A549 (cell line): ENCODE measurements at regions not wholly inside any gene's neighbourhood (a gene's known extent, or its start where the extent isn't known, plus 50 kb on each side); places are given as distances from the start of the nearest gene placed in this dataset.

Source experiments
- ATAC-seq, 2 experiments: fragments of 200-7000 bp in 1 of 2; fragments of >200 bp in 1 of 2; cut with Nextera tagmentation in 1 of 2; cut with Tn5 transposase in 1 of 2; 3 replicates each; pipeline versions ENCODE4 v1.8.0 to v1.9.1; 2018 to 2020; ENCODE audit warnings: mild to moderate bottlenecking in 1 of 2, moderate library complexity in 1 of 2
- CTCF ChIA-PET: fragments of 300-600 bp; sonication (Branson Sonifier 250); formaldehyde crosslinking; extraction: SDS; loops from one replicate; lab custom pipeline; 2021; ENCODE audit warnings: antibody characterized with exemption, inconsistent platforms; lab: Yijun Ruan, JAX
- POLR2A ChIA-PET: fragments of 350-600 bp; formaldehyde crosslinking; extraction: SDS; loops from one replicate; lab custom pipeline; 2021; ENCODE audit warnings: antibody characterized with exemption, inconsistent platforms; lab: Yijun Ruan, JAX
- DNase-seq, 2 experiments: peaks; one replicate each; pipeline versions ENCODE4 v3.0.0 to v3.0.0-alpha.2; 2011 to 2016; ENCODE audit warnings: low read depth in 1 of 2, low spot score in 1 of 2
- FAIRE-seq: peaks from 2 replicates; lab custom pipeline; 2011; peaks lifted over from hg19 to GRCh38; lab: Jason Lieb, UNC
- H3K27ac ChIP-seq, 2 experiments: fragments of >200 bp; sonication (Bioruptor Twin); formaldehyde crosslinking; 3 replicates each; pipeline ENCODE4 v1.5.1; 2016 to 2017
- H3K4me1 ChIP-seq: fragments of >200 bp; sonication (Bioruptor Twin); formaldehyde crosslinking; 3 replicates; pipeline ENCODE4 v1.6.1; 2016
- H3K4me2 ChIP-seq: fragments of >200 bp; sonication (Bioruptor Twin); formaldehyde crosslinking; 3 replicates; pipeline ENCODE4 v1.6.1; 2016
- H3K4me3 ChIP-seq: fragments of >200 bp; sonication (Bioruptor Twin); formaldehyde crosslinking; 3 replicates; pipeline ENCODE4 v1.5.1; 2016
- H3K9me3 ChIP-seq: fragments of >200 bp; sonication (Bioruptor Twin); formaldehyde crosslinking; 3 replicates; pipeline ENCODE4 v1.6.1; 2016
- BHLHE40 ChIP-seq: IDR thresholded peaks from 2 replicates; pipeline ENCODE4 v1.6.1; 2012; ENCODE audit warnings: low read depth, low read length, inconsistent platforms
- CBX8 ChIP-seq: fragments of 200-600 bp; sonication (generic); IDR thresholded peaks from 2 replicates; pipeline ENCODE4 v1.6.1; 2016
- CHD2 ChIP-seq: fragments of 150-350 bp; IDR thresholded peaks from 2 replicates; pipeline ENCODE4 v1.6.1; 2014; ENCODE audit warnings: low read length; ENCODE audit not compliant: partially characterized antibody
- EHMT2 ChIP-seq: fragments of 200-600 bp; sonication (generic); IDR thresholded peaks from 2 replicates; pipeline ENCODE4 v1.6.1; 2016; ENCODE audit warnings: antibody characterized with exemption, low read depth, mild to moderate bottlenecking, moderate library complexity
- EP300 ChIP-seq, 2 experiments: fragments of >200 bp; sonication (Bioruptor Twin); formaldehyde crosslinking; IDR thresholded peaks; 2 replicates in 1 of 2; 3 replicates in 1 of 2; pipeline ENCODE4 v1.6.1; 2016 to 2017
- FOSB ChIP-seq: fragments of 250-450 bp; sonication (Bioruptor Pico); IDR thresholded peaks from 2 replicates; pipeline ENCODE4 v1.5.0; 2020; ENCODE audit warnings: mild to moderate bottlenecking, moderate library complexity
- FOSL2 ChIP-seq, 2 experiments: fragments of 450-650 bp in 1 of 2; fragments of >200 bp in 1 of 2; sonication (Bioruptor Twin) in 1 of 2; formaldehyde crosslinking; IDR thresholded peaks; 2 replicates each; pipeline versions ENCODE4 v1.5.0 to v1.6.1; 2016 to 2020; ENCODE audit warnings: mild to moderate bottlenecking in 1 of 2, moderate library complexity in 1 of 2
- GATA3 ChIP-seq: IDR thresholded peaks from 2 replicates; pipeline ENCODE4 v1.6.1; 2012; ENCODE audit warnings: borderline replicate concordance
- HDAC2 ChIP-seq: fragments of 200-600 bp; sonication (generic); IDR thresholded peaks from 2 replicates; pipeline ENCODE4 v1.6.1; 2016
- HOXA7 ChIP-seq: fragments of 250-450 bp; sonication (Bioruptor Pico); IDR thresholded peaks from 2 replicates; pipeline ENCODE4 v1.5.0; 2020; ENCODE audit warnings: mild to moderate bottlenecking, moderate library complexity
- HOXB13 ChIP-seq: fragments of 250-450 bp; sonication (Bioruptor Pico); IDR thresholded peaks from 2 replicates; pipeline ENCODE4 v1.5.0; 2020; ENCODE audit warnings: low read depth, mild to moderate bottlenecking, moderate library complexity
- HOXB5 ChIP-seq: fragments of 250-450 bp; sonication (Bioruptor Pico); IDR thresholded peaks from 2 replicates; pipeline ENCODE4 v1.5.0; 2020; ENCODE audit warnings: mild to moderate bottlenecking, moderate library complexity
- JUNB ChIP-seq: fragments of >200 bp; sonication (Bioruptor Twin); formaldehyde crosslinking; IDR thresholded peaks from 2 replicates; pipeline ENCODE4 v1.6.1; 2016
- KDM1A ChIP-seq: fragments of 200-600 bp; sonication (generic); IDR thresholded peaks from 2 replicates; pipeline ENCODE4 v1.6.1; 2016; ENCODE audit warnings: low read depth, mild to moderate bottlenecking
- MAZ ChIP-seq: fragments of 150-350 bp; IDR thresholded peaks from 2 replicates; pipeline ENCODE4 v1.6.1; 2014; ENCODE audit warnings: antibody characterized with exemption, low read depth, low read length, borderline replicate concordance
- NPAS2 ChIP-seq: fragments of 250-450 bp; sonication (Bioruptor Pico); IDR thresholded peaks from 2 replicates; pipeline ENCODE4 v1.8.0; 2022; ENCODE audit warnings: mild to moderate bottlenecking, moderate library complexity, borderline replicate concordance
- POLR2A ChIP-seq: IDR thresholded peaks from 2 replicates; pipeline ENCODE4 v1.6.1; 2012; ENCODE audit warnings: mild to moderate bottlenecking, low read length
- POLR2AphosphoS2 ChIP-seq: conservative IDR thresholded peaks from 2 replicates; pipeline ENCODE4 v1.6.1; 2012; ENCODE audit warnings: low read length, improper control_type of control experiment, inconsistent platforms
- RARB ChIP-seq: fragments of 250-450 bp; sonication (Bioruptor Pico); IDR thresholded peaks from 2 replicates; pipeline ENCODE4 v1.8.0; 2021; ENCODE audit warnings: mild to moderate bottlenecking, moderate library complexity
- RCOR1 ChIP-seq: fragments of 150-350 bp; IDR thresholded peaks from 2 replicates; pipeline ENCODE4 v1.6.1; 2014; ENCODE audit warnings: antibody characterized with exemption, low read length, low read depth
- SREBF2 ChIP-seq: fragments of 450-650 bp; IDR thresholded peaks from 2 replicates; pipeline ENCODE4 v1.6.1; 2014; ENCODE audit warnings: mild to moderate bottlenecking, moderate library complexity
- TFCP2L1 ChIP-seq: fragments of 250-450 bp; sonication (Bioruptor Pico); IDR thresholded peaks from 2 replicates; pipeline ENCODE4 v1.5.0; 2021; ENCODE audit warnings: mild to moderate bottlenecking
- ZC3H11A ChIP-seq: fragments of 450-650 bp; IDR thresholded peaks from 2 replicates; pipeline ENCODE4 v1.6.1; 2014; ENCODE audit warnings: antibody characterized with exemption, mild to moderate bottlenecking
- ZFP36 ChIP-seq: fragments of 450-650 bp; IDR thresholded peaks from 2 replicates; pipeline ENCODE4 v1.6.1; 2014; ENCODE audit warnings: borderline replicate concordance; ENCODE audit not compliant: partially characterized antibody
- WGBS: methylation state at CpG from one replicate; pipeline ENCODE4 v1.1.6; 2017; ENCODE audit errors: missing lambda C conversion rate; 5-methylcytosine and 5-hydroxymethylcytosine counted together
- TF ChIP-seq, protein P1 (sequence below): fragments of 450-650 bp; IDR thresholded peaks from 2 replicates; pipeline ENCODE4 v1.6.1; 2014; ENCODE audit warnings: antibody characterized with exemption
- TF ChIP-seq, protein P2 (sequence below): fragments of 250-450 bp; sonication (Bioruptor Pico); IDR thresholded peaks from 2 replicates; pipeline ENCODE4 v1.5.0; 2021; ENCODE audit warnings: mild to moderate bottlenecking, moderate library complexity, borderline replicate concordance
- TF ChIP-seq, protein P3 (sequence below): IDR thresholded peaks from 2 replicates; pipeline ENCODE4 v1.6.1; 2012
- TF ChIP-seq, protein P4 (sequence below): fragments of 200-600 bp; sonication (generic); IDR thresholded peaks from 2 replicates; pipeline ENCODE4 v1.6.1; 2016; ENCODE audit warnings: antibody characterized with exemption, mild to moderate bottlenecking, moderate library complexity

DNA sequence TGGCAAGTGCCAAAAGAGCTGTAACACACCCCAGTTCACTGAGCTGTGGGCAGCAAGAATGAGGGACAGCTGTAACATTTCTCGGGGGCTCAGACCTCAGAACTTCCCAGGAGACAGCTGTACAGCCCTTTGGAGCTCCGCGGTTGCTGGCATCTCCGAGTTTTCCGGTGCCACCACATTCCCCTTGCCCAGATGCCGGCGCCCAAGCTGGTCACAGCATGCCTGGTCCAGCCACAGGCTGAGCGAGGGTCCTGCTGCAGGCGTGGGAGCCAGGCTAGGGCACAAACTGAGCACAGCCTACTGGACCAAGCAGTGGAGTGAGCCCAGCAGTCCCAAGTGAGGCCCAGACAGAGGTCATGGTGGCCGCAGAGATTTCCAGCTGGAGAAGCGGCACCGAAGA is 797.7 kb upstream of the EDIL3 start:
- POLR2A ChIA-PET = no interaction called here
- no peaks in the 10 kb centered on the region for H3K4me1 ChIP-seq
- H3K4me2 ChIP-seq = no peak overlapping the region
- no peak for DNase-seq
- no peak for ATAC-seq
- no peak overlapping the region for H3K4me3 ChIP-seq
- CTCF ChIA-PET = no interaction called here
- no peak for FAIRE-seq
- no peak for TF ChIP-seq FOSL2 (IDR thresholded peaks at IDR 0.05)
- no peak for TF ChIP-seq FOSL2 (CRISPR knock-in tag; IDR thresholded peaks at IDR 0.05)
- TF ChIP-seq CBX8 = no peak
- no peak for TF ChIP-seq HDAC2
- no peak for TF ChIP-seq JUNB
- TF ChIP-seq FOSB = no peak
- no peak for TF ChIP-seq POLR2A
- no peak for TF ChIP-seq EP300 (IDR thresholded peaks at IDR 0.05)
- no peak for TF ChIP-seq RARB
- TF ChIP-seq ZC3H11A = no peak
- no peak for TF ChIP-seq HOXB5 (CRISPR knock-in tag)
- TF ChIP-seq POLR2AphosphoS2 = no peak
- TF ChIP-seq, protein P1, sequence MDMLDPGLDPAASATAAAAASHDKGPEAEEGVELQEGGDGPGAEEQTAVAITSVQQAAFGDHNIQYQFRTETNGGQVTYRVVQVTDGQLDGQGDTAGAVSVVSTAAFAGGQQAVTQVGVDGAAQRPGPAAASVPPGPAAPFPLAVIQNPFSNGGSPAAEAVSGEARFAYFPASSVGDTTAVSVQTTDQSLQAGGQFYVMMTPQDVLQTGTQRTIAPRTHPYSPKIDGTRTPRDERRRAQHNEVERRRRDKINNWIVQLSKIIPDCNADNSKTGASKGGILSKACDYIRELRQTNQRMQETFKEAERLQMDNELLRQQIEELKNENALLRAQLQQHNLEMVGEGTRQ = no peak
- TF ChIP-seq ZFP36 = no peak
- no peak for TF ChIP-seq KDM1A
- TF ChIP-seq HOXB13 (CRISPR knock-in tag) = no peak
- TF ChIP-seq EHMT2 = no peak
- TF ChIP-seq CHD2 = no peak
- TF ChIP-seq, protein P2, sequence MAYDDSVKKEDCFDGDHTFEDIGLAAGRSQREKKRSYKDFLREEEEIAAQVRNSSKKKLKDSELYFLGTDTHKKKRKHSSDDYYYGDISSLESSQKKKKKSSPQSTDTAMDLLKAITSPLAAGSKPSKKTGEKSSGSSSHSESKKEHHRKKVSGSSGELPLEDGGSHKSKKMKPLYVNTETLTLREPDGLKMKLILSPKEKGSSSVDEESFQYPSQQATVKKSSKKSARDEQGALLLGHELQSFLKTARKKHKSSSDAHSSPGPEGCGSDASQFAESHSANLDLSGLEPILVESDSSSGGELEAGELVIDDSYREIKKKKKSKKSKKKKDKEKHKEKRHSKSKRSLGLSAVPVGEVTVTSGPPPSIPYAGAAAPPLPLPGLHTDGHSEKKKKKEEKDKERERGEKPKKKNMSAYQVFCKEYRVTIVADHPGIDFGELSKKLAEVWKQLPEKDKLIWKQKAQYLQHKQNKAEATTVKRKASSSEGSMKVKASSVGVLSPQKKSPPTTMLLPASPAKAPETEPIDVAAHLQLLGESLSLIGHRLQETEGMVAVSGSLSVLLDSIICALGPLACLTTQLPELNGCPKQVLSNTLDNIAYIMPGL (CRISPR knock-in tag) = no peak
- no peak overlapping the region for H3K27ac ChIP-seq
- no peaks in the 10 kb centered on the region for H3K9me3 ChIP-seq
- 50% methylated on average over 9 of the region's 12 CpGs for WGBS

DNA sequence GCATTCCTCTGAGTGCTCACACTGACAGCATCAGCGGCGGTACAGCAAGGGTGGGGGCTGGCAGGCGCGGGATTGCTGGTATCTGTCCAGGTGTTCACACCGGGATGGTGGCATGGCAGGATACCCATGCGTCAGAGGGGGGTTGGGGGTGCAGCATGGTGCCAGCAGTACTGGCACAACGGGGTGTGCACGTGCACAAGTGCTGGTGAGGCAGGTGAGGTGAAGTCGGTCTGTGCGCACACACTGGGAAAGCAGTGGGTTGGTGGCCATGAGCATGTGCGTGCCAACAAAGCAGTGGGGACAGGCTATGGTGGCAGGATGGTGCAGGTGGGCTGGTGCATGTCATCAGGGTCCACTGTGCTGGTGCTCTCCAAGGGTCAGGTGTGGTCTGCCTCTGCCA is 819.6 kb upstream of the EDIL3 start:
- CTCF ChIA-PET = no interaction called here

DNA sequence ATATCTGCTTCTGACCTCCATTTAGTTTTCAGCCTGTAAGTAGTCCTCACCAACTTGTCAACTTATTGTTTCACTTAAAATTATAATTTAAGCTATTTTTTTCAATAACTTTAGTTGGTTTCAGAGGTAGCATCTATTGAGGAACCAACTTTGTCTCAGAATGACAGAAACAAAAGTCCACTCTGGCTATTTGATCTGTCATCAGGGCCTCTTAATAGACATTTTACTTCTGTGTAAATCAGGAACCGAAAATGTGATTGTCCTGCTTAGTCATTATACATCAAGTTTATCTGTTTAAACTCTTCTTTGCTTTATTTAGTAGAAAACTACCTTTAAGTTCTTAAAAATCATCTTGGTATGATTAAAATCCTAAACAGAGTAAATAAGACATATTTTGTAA is 820.8 kb upstream of the EDIL3 start:
- TF ChIP-seq TFCP2L1 (no peak), BHLHE40 (no peak), NPAS2 (no peak), RCOR1 (no peak), HOXA7 (no peak), MAZ (no peak), GATA3 (no peak), CHD2 (no peak)
- TF ChIP-seq, protein P3, sequence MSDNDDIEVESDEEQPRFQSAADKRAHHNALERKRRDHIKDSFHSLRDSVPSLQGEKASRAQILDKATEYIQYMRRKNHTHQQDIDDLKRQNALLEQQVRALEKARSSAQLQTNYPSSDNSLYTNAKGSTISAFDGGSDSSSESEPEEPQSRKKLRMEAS = no peak
- TF ChIP-seq, protein P4, sequence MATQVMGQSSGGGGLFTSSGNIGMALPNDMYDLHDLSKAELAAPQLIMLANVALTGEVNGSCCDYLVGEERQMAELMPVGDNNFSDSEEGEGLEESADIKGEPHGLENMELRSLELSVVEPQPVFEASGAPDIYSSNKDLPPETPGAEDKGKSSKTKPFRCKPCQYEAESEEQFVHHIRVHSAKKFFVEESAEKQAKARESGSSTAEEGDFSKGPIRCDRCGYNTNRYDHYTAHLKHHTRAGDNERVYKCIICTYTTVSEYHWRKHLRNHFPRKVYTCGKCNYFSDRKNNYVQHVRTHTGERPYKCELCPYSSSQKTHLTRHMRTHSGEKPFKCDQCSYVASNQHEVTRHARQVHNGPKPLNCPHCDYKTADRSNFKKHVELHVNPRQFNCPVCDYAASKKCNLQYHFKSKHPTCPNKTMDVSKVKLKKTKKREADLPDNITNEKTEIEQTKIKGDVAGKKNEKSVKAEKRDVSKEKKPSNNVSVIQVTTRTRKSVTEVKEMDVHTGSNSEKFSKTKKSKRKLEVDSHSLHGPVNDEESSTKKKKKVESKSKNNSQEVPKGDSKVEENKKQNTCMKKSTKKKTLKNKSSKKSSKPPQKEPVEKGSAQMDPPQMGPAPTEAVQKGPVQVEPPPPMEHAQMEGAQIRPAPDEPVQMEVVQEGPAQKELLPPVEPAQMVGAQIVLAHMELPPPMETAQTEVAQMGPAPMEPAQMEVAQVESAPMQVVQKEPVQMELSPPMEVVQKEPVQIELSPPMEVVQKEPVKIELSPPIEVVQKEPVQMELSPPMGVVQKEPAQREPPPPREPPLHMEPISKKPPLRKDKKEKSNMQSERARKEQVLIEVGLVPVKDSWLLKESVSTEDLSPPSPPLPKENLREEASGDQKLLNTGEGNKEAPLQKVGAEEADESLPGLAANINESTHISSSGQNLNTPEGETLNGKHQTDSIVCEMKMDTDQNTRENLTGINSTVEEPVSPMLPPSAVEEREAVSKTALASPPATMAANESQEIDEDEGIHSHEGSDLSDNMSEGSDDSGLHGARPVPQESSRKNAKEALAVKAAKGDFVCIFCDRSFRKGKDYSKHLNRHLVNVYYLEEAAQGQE = no peak
- TF ChIP-seq, protein P1 = no peak
- no peak for DNase-seq
- ATAC-seq = no peak
- no peak overlapping the region for H3K4me2 ChIP-seq
- no peak overlapping the region for H3K27ac ChIP-seq
- H3K4me1 ChIP-seq = no peaks in the 10 kb centered on the region
- ChIA-PET CTCF (no interaction called here), POLR2A (no interaction called here)
- H3K4me3 ChIP-seq = no peak overlapping the region
- no peaks in the 10 kb centered on the region; the same call in 2 of the 3 replicates for H3K9me3 ChIP-seq
- FAIRE-seq = no peak
- WGBS = 9% methylated on average over 1 of the region's 1 CpG

More for the DNA sequence above, 819.6 kb upstream of the EDIL3 start:
- TF ChIP-seq SREBF2 = no peak
- Histone ChIP-seq H3K4me1 (no peaks in the 10 kb centered on the region), H3K4me2 (no peak overlapping the region), H3K9me3 (no peaks in the 10 kb centered on the region; the same call in 2 of the 3 replicates), H3K27ac (no peak overlapping the region), H3K4me3 (no peak overlapping the region)
- ATAC-seq (no peak), DNase-seq (no peak), FAIRE-seq (no peak)
- POLR2A ChIA-PET = no interaction called here
- 45% methylated on average over 4 of the region's 11 CpGs for WGBS
